ENCODE measurements at regions not wholly inside any gene's neighbourhood (a gene's known extent, or its start where the extent isn't known, plus 50 kb on each side); places are given as distances from the start of the nearest gene placed in this dataset.
"Not testable (repeated sequence)": the region's sequence is repeated elsewhere in the genome, so short reads cannot be mapped to it uniquely, and the experiment has no call there.

GRCh38 chr20:58033026-58033536 is 195.4 kb downstream of the ANKRD60 start:
- H3K4me1 ChIP-seq (ENCODE audit: insufficient read depth, poor library complexity, severe bottlenecking): no peaks in the 10 kb centered on the region
- H3K27ac ChIP-seq (ENCODE audit: poor library complexity, severe bottlenecking): no peak overlapping the region
- ATAC-seq (ENCODE audit: low read depth): no peak
- H3K9me3 ChIP-seq (ENCODE audit: severe bottlenecking): no peaks in the 10 kb centered on the region
- no peaks in the 10 kb centered on the region for H3K36me3 ChIP-seq (ENCODE audit: low read depth)
- peaks cover 5% of the 10 kb centered on the region for H3K27me3 ChIP-seq (ENCODE audit: insufficient read depth, poor library complexity, severe bottlenecking)
- no peak overlapping the region for H3K4me3 ChIP-seq (ENCODE audit: severe bottlenecking)
- DNase-seq (ENCODE audit: low spot score): peak; percentile 51
- TF ChIP-seq CTCF (IDR thresholded peaks at IDR 0.05; ENCODE audit: poor library complexity, severe bottlenecking): no peak

GRCh38 chr20:58032599-58032998 is 195.9 kb downstream of the ANKRD60 start:
- no peak overlapping the region for H3K4me3 ChIP-seq (ENCODE audit: severe bottlenecking)

GRCh38 chr20:58031350-58031749 is 197.1 kb downstream of the ANKRD60 start:
- H3K36me3 ChIP-seq (ENCODE audit: low read depth); ATAC-seq (ENCODE audit: low read depth); H3K4me1 ChIP-seq (ENCODE audit: insufficient read depth, poor library complexity, severe bottlenecking); H3K4me3 ChIP-seq (ENCODE audit: severe bottlenecking); H3K9me3 ChIP-seq (ENCODE audit: severe bottlenecking); H3K27me3 ChIP-seq (ENCODE audit: insufficient read depth, poor library complexity, severe bottlenecking); H3K27ac ChIP-seq (ENCODE audit: poor library complexity, severe bottlenecking): not testable (repeated sequence)
- peak; percentile 64 for DNase-seq (ENCODE audit: low spot score)

More at GRCh38 chr20:58032599-58032998, 195.9 kb downstream of the ANKRD60 start:
- DNase-seq (ENCODE audit: low spot score) (no peak), ATAC-seq (ENCODE audit: low read depth) (no peak)
- no peak overlapping the region for H3K27ac ChIP-seq (ENCODE audit: poor library complexity, severe bottlenecking)
- no peak for TF ChIP-seq CTCF (IDR thresholded peaks at IDR 0.05; ENCODE audit: poor library complexity, severe bottlenecking)
- H3K27me3 ChIP-seq (ENCODE audit: insufficient read depth, poor library complexity, severe bottlenecking): peaks cover 5% of the 10 kb centered on the region
- no peaks in the 10 kb centered on the region for H3K9me3 ChIP-seq (ENCODE audit: severe bottlenecking)
- no peaks in the 10 kb centered on the region for H3K4me1 ChIP-seq (ENCODE audit: insufficient read depth, poor library complexity, severe bottlenecking)
- no peaks in the 10 kb centered on the region for H3K36me3 ChIP-seq (ENCODE audit: low read depth)

GRCh38 chr20:58028123-58028522 is 200.3 kb downstream of the ANKRD60 start:
- Histone ChIP-seq H3K27me3 (ENCODE audit: insufficient read depth, poor library complexity, severe bottlenecking) (peaks cover 5% of the 10 kb centered on the region), H3K27ac (ENCODE audit: poor library complexity, severe bottlenecking) (no peak overlapping the region), H3K9me3 (ENCODE audit: severe bottlenecking) (no peaks in the 10 kb centered on the region), H3K36me3 (ENCODE audit: low read depth) (no peaks in the 10 kb centered on the region), H3K4me3 (ENCODE audit: severe bottlenecking) (no peak overlapping the region), H3K4me1 (ENCODE audit: insufficient read depth, poor library complexity, severe bottlenecking) (no peaks in the 10 kb centered on the region)
- DNase-seq (ENCODE audit: low spot score) (peak; percentile 64), ATAC-seq (ENCODE audit: low read depth) (no peak)
- TF ChIP-seq CTCF (IDR thresholded peaks at IDR 0.05; ENCODE audit: poor library complexity, severe bottlenecking): no peak

- H3K36me3 ChIP-seq (ENCODE audit: low read depth): no peaks in the 10 kb centered on the region
- no peak overlapping the region for H3K27ac ChIP-seq (ENCODE audit: poor library complexity, severe bottlenecking)
- H3K27me3 ChIP-seq (ENCODE audit: insufficient read depth, poor library complexity, severe bottlenecking): peaks cover 5% of the 10 kb centered on the region
- no peak for DNase-seq (ENCODE audit: low spot score)
- no peak for ATAC-seq (ENCODE audit: low read depth)
- no peaks in the 10 kb centered on the region for H3K4me1 ChIP-seq (ENCODE audit: insufficient read depth, poor library complexity, severe bottlenecking)
- no peak for TF ChIP-seq CTCF (IDR thresholded peaks at IDR 0.05; ENCODE audit: poor library complexity, severe bottlenecking)
- H3K9me3 ChIP-seq (ENCODE audit: severe bottlenecking): no peaks in the 10 kb centered on the region
- no peak overlapping the region for H3K4me3 ChIP-seq (ENCODE audit: severe bottlenecking)
Measured at GRCh38 chr20:58026361-58026760, 202.1 kb downstream of the ANKRD60 start.

Measured in RWPE2 (cell line).